GM12891 (cell line): ENCODE measurements at regions not wholly inside any gene's neighbourhood (a gene's known extent, or its start where the extent isn't known, plus 50 kb on each side); places are given as distances from the start of the nearest gene placed in this dataset.

Experiments used
- PAX5 ChIP-seq: IDR thresholded peaks from 2 replicates; pipeline ENCODE4 v1.6.1; 2011; ENCODE audit warnings: low read length, moderate library complexity, mild to moderate bottlenecking; ENCODE audit not compliant: insufficient read depth, severe bottlenecking
- POLR2A ChIP-seq: IDR thresholded peaks from 2 replicates; pipeline ENCODE4 v1.6.1; 2011; ENCODE audit warnings: low read depth, low read length, control low read depth
- POLR2AphosphoS5 ChIP-seq: IDR thresholded peaks from 2 replicates; pipeline ENCODE4 v1.6.1; 2011; ENCODE audit warnings: low read depth, low read length, control low read depth
- SPI1 ChIP-seq: IDR thresholded peaks from 2 replicates; pipeline ENCODE4 v1.6.1; 2011; ENCODE audit warnings: low read depth, low read length, control low read depth
- TAF1 ChIP-seq: IDR thresholded peaks from 2 replicates; pipeline ENCODE4 v1.6.1; 2011; ENCODE audit warnings: low read depth, low read length, control low read depth

DNA sequence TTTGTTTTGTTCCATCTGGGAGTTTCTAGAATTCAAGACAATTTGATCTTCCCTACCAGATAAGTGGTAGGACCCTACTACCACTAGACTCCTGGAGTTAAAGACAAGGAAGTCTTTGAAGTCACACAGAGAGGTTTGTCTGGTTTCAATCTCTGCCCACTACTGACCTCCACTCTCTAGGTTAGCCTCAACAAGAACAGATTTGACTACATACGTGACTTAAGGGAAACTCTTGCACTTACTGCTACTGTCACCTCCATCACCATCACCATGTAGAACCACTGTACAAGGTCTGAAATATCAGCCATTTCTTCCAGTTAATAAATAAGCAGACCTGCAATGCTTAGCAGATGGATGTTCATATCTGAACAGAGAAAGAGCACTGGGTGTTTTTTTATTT is 148.3 kb upstream of the ARHGEF26 start:
- no peak for TF ChIP-seq POLR2AphosphoS5
- TF ChIP-seq TAF1: no peak
- TF ChIP-seq POLR2A: no peak
- TF ChIP-seq SPI1: no peak
- TF ChIP-seq PAX5: no peak
